DMS153 treated with DMSO at 0.1 percent for 48 hours (cell line): ENCODE measurements at regions not wholly inside any gene's neighbourhood (a gene's known extent, or its start where the extent isn't known, plus 50 kb on each side); places are given as distances from the start of the nearest gene placed in this dataset.

Experiments
- DNase-seq: peaks from one replicate; lab custom pipeline; 2025; ENCODE audit not compliant: unreplicated experiment; lab: John Stamatoyannopoulos, UW

DNA sequence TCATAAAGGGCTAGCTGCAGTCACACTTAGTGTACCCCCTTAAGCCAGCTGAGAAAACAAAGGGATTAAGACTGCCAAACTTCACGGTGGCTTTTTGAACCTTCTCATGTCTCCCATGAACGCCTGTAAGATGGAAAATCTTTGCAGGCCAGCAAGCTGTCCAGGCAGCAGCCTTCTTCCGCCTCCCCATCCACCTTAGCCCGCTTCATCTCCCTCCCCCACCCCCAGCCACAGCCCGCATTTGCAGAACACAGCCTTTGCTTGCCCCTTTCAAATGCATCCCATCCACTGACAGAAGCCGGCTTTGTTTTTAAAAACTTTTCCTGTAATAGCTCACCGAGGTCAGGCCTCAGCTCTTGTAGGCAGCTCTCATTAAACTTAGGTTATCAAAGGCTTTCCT lies 113.8 kb upstream of the FAM9B start:
- no peak for DNase-seq

- DNase-seq: no peak
These were observed 114.9 kb upstream of the FAM9B start for GRCh38 chrX:9148615-9149399.

- no peak for DNase-seq
These were observed 115.7 kb upstream of the FAM9B start for GRCh38 chrX:9149501-9150245.

GRCh38 chrX:9151772-9152307 lies 117.9 kb upstream of the FAM9B start:
- no peak for DNase-seq

DNA sequence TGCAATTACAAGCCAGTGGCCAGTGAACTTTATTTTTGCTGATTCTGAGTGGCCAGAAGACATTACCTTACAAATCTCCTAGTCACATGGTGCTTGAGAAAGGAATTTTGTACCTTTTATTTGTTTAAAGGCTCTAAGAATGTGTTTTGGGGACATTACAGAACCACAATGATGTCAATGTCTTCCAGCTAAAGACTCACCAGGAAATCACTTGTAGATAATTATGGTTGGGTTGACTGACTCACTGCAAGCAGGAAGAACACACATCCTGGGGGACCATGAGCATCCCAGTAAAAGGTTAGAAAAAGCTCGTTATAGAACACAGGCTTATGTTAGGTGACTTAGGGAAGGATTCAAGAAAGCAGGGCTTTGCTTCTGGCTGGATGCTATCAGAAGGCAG lies 119.4 kb upstream of the FAM9B start:
- DNase-seq: no peak

DNA sequence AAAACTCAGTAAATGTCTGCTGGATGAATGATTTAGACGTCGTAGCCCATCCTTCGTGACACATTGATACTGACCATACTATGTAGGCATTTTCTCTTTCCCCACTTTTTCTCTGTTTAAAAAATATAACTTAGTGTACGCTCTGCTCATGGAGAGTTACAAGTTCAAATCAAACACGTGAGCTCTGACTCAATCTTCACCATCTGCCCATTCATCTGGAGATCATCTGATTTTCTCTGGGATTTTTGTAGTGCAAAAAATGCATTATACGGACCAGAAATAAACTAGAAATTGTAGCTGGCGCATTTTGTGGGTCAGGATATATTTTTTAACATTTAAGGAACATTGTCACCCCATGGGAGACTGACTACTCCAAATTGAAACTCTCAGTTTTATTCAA lies 124.7 kb upstream of the FAM9B start:
- DNase-seq: no peak

DNA sequence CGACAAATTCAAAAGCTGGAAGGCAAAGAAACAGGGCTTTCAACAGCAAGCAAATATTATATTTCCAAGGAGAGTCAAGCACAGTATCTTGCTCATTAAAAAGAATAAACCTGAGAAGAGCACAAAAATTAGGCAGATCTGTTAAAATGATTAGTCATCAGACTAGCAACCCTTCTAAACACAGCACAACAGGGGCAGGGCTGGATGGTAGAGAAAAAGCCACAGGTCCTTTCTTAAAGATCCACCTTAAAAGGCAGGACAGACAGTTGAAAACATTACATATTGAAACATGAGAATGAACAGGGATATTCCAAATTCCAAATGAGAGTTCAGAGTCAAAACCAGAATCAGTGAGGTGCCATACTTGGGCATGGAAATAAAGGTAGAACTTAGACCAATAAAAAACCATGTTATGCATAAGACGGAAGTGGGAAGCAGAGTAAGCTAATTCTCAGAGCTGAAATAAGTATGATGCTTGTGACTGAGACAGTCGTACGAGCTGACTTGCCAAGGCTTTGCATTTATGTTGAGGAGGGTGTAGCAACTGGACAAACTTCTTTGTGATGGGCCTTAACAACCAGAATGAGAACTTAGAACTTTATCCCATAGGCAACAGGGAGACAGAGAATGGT lies 126.9 kb upstream of the FAM9B start:
- DNase-seq: no peak

DNA sequence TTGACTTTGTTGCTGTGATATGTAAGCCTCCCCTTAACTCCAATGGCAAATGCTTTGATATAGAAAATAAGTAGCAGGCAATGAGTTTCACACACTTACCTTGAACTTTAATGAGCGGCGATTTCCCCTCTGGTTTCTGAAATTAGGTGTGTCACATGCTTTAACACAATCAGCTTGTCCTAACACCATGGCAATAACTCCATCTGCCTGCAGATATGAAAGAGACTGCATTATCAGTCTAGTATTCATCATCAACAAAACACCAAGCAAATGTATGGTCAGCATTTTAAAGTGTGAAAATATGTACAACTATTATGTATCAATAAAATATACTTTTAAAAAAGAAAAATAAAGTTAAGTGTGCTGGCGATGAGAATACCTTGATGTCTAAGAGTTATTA lies 128.8 kb upstream of the FAM9B start:
- no peak for DNase-seq

- DNase-seq: peak; percentile 13
These were observed 129.3 kb upstream of the FAM9B start for GRCh38 chrX:9163214-9163709.

- DNase-seq: no peak
These were observed 130.2 kb upstream of the FAM9B start for GRCh38 chrX:9164086-9164485.

GRCh38 chrX:9164533-9165426 lies 130.9 kb upstream of the FAM9B start:
- no peak for DNase-seq

GRCh38 chrX:9166584-9166944 lies 132.6 kb upstream of the FAM9B start:
- no peak for DNase-seq

DNA sequence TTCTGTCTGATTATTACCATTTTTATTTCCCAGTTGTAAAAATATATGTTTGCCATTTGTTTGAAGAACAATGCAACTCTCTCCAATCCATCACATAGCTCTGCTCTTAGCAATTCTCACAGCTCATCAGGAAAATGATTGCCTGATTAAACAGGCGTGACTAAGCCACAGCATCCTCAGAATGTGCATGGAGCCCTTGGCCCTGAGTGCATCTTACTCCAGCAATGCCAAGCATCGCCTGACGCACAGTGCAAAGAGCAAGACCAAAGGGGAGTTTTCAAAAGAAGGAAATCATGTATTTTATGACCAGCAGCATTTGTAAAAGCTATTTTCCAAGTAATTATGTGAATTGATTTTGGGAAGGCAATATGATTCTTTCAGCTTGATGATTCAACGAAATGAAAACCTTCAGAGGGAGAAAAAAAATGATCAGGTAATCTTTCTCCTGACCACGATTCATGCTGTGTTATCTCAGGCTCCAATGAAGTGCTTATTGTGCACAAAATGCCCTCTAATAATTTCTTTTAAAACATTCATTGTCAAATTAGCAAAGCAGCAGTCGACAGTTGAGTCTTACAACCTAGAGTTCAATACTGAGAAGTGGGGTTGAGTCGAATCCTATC lies 138.0 kb upstream of the FAM9B start:
- DNase-seq: no peak

DNA sequence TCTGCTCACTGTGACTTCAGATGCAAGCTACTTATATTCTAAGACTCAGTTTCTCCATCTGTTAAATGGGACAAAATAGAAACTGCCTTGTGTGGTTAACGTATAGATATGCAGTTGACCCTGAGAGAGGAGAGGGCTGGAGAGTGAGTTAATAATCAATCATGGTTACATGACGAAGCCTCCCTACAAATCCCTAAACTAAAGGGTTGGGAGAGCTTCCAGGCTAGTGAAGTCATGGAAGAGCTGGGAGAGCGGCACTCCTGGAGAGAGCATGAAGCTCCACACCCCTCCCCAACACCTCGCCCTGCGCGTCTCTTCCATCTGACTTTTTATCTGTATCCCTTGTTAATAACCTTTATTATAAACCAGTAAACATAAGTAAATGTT lies 138.5 kb upstream of the FAM9B start:
- DNase-seq: no peak

DNA sequence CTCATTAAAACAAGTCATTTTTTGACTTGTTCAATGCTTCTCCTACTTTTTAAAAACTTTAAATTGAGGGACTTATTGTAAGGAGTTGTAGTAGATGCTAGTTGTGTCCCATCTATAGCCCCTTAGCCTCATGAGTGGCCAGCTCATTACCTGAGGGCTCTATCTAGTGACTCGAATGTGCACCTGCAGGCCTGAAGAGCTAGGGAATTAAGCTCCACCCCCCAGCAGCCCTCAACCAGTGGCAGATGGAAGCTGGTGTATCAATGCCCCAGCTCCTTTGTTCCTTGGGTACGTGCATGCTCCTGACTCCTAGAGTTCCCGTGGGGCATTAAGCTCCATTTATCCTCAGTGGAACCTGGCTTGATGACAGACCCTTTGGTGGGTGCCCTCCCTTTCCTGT lies 146.7 kb upstream of the FAM9B start:
- no peak for DNase-seq

GRCh38 chrX:9182041-9182440 lies 148.1 kb upstream of the FAM9B start:
- no peak for DNase-seq

GRCh38 chrX:9183481-9183880 lies 149.6 kb upstream of the FAM9B start:
- no peak for DNase-seq

DNA sequence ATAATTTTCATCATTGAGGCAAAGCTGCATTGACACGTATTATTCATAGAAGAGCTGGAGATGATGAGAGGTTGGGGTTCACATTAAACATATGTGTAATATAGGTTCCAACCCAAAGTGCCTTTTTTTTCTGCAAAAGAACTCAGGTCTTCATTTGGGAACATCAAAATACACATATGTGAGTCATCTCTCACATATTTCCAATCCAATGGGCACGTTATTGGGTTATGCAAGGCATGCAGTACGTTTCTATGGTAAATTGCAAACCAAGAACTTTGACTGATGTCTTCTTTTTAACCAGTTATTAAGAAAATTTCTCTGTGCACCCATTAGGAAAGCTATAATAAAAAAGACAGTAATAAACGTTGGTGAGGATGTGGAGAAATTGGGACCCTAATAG lies 150.3 kb upstream of the FAM9B start:
- no peak for DNase-seq

DNA sequence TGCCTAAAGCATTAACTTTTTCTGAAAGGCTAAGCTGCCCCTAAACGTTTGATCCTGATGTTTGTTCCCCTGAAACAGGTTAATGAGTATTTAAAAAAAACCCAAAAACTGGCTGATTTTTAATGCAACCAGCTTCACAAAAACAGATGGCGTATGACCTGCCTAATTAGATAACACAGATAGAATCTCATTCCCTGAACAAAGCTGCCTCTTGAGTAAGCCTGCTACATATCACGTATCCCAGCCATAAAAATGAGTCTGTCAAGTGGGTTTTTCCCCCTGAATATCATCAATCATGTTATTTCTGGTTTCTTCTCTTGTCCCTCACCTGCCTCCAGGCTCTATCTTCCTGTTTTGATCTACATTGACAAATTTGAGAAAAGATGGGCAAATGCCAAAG lies 154.2 kb upstream of the FAM9B start:
- DNase-seq: peak; percentile 11

DNA sequence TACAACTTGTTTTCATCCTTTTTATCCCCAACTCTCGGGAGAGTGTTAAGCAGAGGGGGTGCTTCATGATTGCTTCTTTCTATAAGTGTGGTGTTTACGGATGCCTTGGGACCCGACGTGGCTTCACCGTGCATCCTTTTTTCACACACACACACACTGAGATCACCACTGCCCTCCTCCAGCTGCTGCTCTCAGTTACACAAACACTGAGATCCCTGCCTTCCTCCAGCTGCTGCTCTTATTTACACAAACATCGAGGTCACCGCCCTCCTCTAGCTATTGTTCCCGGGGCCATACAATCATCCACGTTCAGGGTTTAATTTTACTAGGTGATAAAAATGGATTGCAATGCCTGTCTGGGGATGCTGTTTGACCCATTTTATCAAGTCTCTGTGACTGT lies 155.4 kb upstream of the FAM9B start:
- DNase-seq: peak; percentile 7
